ENCODE measurements at regions not wholly inside any gene's neighbourhood (a gene's known extent, or its start where the extent isn't known, plus 50 kb on each side); places are given as distances from the start of the nearest gene placed in this dataset.

GRCh38 chr1:162928141-162928540, 67.2 kb upstream of the CCDC190 start:
- H3K4me3 ChIP-seq (replicated peaks in 1 of 2; ENCODE audit: low read depth in 2 of 2, low read length in 2 of 2): no peak overlapping the region
- TF ChIP-seq CTCF (IDR thresholded peaks at IDR 0.05; ENCODE audit: low read depth, low read length): no peak

GRCh38 chr1:162927421-162927820, 66.4 kb upstream of the CCDC190 start:
- no peak for DNase-seq (ENCODE audit: low read depth in 2 of 2)
- H3K4me3 ChIP-seq (replicated peaks in 1 of 2; ENCODE audit: low read depth in 2 of 2, low read length in 2 of 2): no peak overlapping the region
- no peak for TF ChIP-seq CTCF (IDR thresholded peaks at IDR 0.05; ENCODE audit: low read depth, low read length)

More at GRCh38 chr1:162928141-162928540, 67.2 kb upstream of the CCDC190 start:
- DNase-seq (ENCODE audit: low read depth in 2 of 2): no peak

- TF ChIP-seq CTCF (IDR thresholded peaks at IDR 0.05; ENCODE audit: low read depth, low read length): no peak
- no peak for DNase-seq (ENCODE audit: low read depth in 2 of 2)
- no peak overlapping the region for H3K4me3 ChIP-seq (replicated peaks in 1 of 2; ENCODE audit: low read depth in 2 of 2, low read length in 2 of 2)
Measured at GRCh38 chr1:162926906-162927305, 65.9 kb upstream of the CCDC190 start.

- TF ChIP-seq CTCF (IDR thresholded peaks at IDR 0.05; ENCODE audit: low read depth, low read length): no peak
- no peak for DNase-seq (ENCODE audit: low read depth in 2 of 2)
- H3K4me3 ChIP-seq (replicated peaks in 1 of 2; ENCODE audit: low read depth in 2 of 2, low read length in 2 of 2): no peak overlapping the region
Measured at GRCh38 chr1:162924179-162924578, 63.2 kb upstream of the CCDC190 start.

- peak in 1 of 2 donors; percentile 40 for DNase-seq (ENCODE audit: low read depth in 2 of 2)
Measured at GRCh38 chr1:162922201-162922600, 61.2 kb upstream of the CCDC190 start.

GRCh38 chr1:162921311-162921710, 60.3 kb upstream of the CCDC190 start:
- DNase-seq (ENCODE audit: low read depth in 2 of 2): no peak
- no peak for TF ChIP-seq CTCF (IDR thresholded peaks at IDR 0.05; ENCODE audit: low read depth, low read length)

More at GRCh38 chr1:162922201-162922600, 61.2 kb upstream of the CCDC190 start:
- no peak overlapping the region for H3K4me3 ChIP-seq (replicated peaks in 1 of 2; ENCODE audit: low read depth in 2 of 2, low read length in 2 of 2)
- no peak for TF ChIP-seq CTCF (IDR thresholded peaks at IDR 0.05; ENCODE audit: low read depth, low read length)

GRCh38 chr1:162919034-162919433, 58.1 kb upstream of the CCDC190 start:
- DNase-seq (ENCODE audit: low read depth in 2 of 2): no peak
- H3K4me3 ChIP-seq (replicated peaks in 1 of 2; ENCODE audit: low read depth in 2 of 2, low read length in 2 of 2): no peak overlapping the region
- TF ChIP-seq CTCF (IDR thresholded peaks at IDR 0.05; ENCODE audit: low read depth, low read length): no peak

More at GRCh38 chr1:162921311-162921710, 60.3 kb upstream of the CCDC190 start:
- no peak overlapping the region for H3K4me3 ChIP-seq (replicated peaks in 1 of 2; ENCODE audit: low read depth in 2 of 2, low read length in 2 of 2)

Measured in cardiac fibroblast (primary cell).